Chondrocyte (in vitro differentiated cells): ENCODE measurements at regions not wholly inside any gene's neighbourhood (a gene's known extent, or its start where the extent isn't known, plus 50 kb on each side); places are given as distances from the start of the nearest gene placed in this dataset.

ENCODE experiments used
- DNase-seq: peaks from one replicate; pipeline ENCODE4 v3.0.0; 2021; ENCODE audit warnings: mixed read lengths, low spot score
- H3K27ac Mint-ChIP-seq: one replicate; pipeline ENCODE4 v1.8.0; 2021; ENCODE audit warnings: mild to moderate bottlenecking, moderate library complexity, mixed read lengths; ENCODE audit not compliant: unreplicated experiment
- H3K27me3 Mint-ChIP-seq: 2 replicates; pipeline ENCODE4 v1.8.0; 2021; ENCODE audit warnings: low read depth, mixed read lengths
- H3K36me3 Mint-ChIP-seq: 2 replicates; pipeline ENCODE4 v1.8.0; 2021; ENCODE audit warnings: low read depth, mixed read lengths
- H3K4me1 Mint-ChIP-seq: 2 replicates; pipeline ENCODE4 v1.8.0; 2021; ENCODE audit warnings: low read depth, mild to moderate bottlenecking, mixed read lengths
- H3K4me3 Mint-ChIP-seq: one replicate; pipeline ENCODE4 v1.8.0; 2021; ENCODE audit warnings: mild to moderate bottlenecking, moderate library complexity, mixed read lengths; ENCODE audit not compliant: unreplicated experiment
- H3K9me3 Mint-ChIP-seq: 2 replicates; pipeline ENCODE4 v1.8.0; 2021; ENCODE audit warnings: low read depth, mixed read lengths
- CTCF ChIP-seq: fragments of 200-600 bp; sonication (generic); IDR thresholded peaks from 2 replicates; pipeline ENCODE4 v1.5.0; 2021; ENCODE audit warnings: antibody characterized with exemption, mild to moderate bottlenecking, moderate library complexity

GRCh38 chr5:124257048-124257447 lies 489.4 kb downstream of the ZNF608 start:
- peaks cover 11% of the 10 kb centered on the region for H3K4me1 Mint-ChIP-seq
- TF ChIP-seq CTCF = no peak
- H3K9me3 Mint-ChIP-seq = peaks cover 11% of the 10 kb centered on the region
- H3K4me3 Mint-ChIP-seq = no peak overlapping the region
- DNase-seq = no peak
- no peak overlapping the region for H3K27ac Mint-ChIP-seq
- H3K27me3 Mint-ChIP-seq = no peaks in the 10 kb centered on the region
- no peaks in the 10 kb centered on the region for H3K36me3 Mint-ChIP-seq

DNA sequence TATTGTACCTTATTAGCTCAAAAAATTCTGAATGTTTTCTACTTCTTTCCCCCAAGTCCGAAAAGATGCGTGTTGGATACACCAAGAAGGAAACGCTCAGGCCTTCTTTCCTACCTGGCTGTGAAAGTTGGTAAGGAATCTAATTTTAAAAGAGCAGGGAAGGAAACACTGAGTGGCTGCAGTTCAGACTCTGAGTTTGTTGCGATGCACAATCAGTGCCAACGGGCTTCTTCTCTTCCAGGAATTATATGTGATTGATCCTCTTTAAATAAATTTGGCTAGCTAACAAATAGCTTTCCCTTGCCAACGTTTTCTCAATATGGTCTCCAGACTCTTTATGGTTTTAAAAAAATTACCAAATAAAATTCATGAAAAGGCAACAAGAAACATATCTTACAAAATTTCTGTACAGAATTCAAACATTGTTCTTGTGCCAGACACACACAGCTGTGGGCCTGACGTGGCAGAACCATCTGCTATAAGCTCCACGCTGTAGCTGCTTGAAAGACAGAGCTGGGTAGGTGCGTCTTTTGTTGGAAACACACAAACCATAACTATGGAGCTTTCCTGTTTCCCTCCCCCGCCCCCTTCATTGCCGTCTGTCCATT lies 493.1 kb downstream of the ZNF608 start:
- Mint-ChIP-seq H3K36me3 (no peaks in the 10 kb centered on the region), H3K4me1 (peaks cover 18% of the 10 kb centered on the region), H3K27ac (no peak overlapping the region), H3K4me3 (no peak overlapping the region), H3K9me3 (peaks cover 13% of the 10 kb centered on the region), H3K27me3 (no peaks in the 10 kb centered on the region)
- TF ChIP-seq CTCF = no peak
- DNase-seq = no peak

GRCh38 chr5:124252747-124253146 lies 493.7 kb downstream of the ZNF608 start:
- no peaks in the 10 kb centered on the region for H3K27me3 Mint-ChIP-seq
- H3K4me3 Mint-ChIP-seq = no peak overlapping the region
- peaks cover 16% of the 10 kb centered on the region for H3K9me3 Mint-ChIP-seq
- no peak for TF ChIP-seq CTCF
- DNase-seq = no peak
- no peak overlapping the region for H3K27ac Mint-ChIP-seq
- H3K36me3 Mint-ChIP-seq = no peaks in the 10 kb centered on the region
- peaks cover 18% of the 10 kb centered on the region for H3K4me1 Mint-ChIP-seq

DNA sequence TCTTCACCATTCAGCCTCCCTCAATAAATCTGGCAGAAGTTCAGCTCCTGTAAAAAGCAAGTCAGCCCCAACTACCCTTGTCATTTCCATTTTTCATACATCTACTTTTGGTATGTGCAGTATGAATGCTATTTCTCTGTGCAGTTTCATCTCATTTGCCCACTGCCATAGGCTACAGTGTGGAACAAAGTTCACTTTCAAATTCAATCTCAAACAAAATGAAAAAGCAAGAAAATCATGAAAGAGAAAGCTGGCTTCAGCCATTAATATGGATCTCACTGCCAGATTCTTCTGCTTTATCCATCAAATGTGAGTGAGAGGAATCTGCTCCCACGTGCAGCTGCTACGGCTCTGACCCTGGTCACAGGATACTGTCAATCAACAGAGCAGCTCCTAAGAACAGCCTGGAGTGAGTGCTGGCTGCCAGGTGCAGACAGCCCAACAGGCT lies 494.2 kb downstream of the ZNF608 start:
- no peak for DNase-seq
- peak overlapping the region; percentile 41 for H3K27ac Mint-ChIP-seq
- no peaks in the 10 kb centered on the region for H3K27me3 Mint-ChIP-seq
- no peak overlapping the region for H3K4me3 Mint-ChIP-seq
- TF ChIP-seq CTCF = no peak
- H3K4me1 Mint-ChIP-seq = peaks cover 18% of the 10 kb centered on the region
- H3K9me3 Mint-ChIP-seq = peaks cover 20% of the 10 kb centered on the region
- H3K36me3 Mint-ChIP-seq = no peaks in the 10 kb centered on the region

DNA sequence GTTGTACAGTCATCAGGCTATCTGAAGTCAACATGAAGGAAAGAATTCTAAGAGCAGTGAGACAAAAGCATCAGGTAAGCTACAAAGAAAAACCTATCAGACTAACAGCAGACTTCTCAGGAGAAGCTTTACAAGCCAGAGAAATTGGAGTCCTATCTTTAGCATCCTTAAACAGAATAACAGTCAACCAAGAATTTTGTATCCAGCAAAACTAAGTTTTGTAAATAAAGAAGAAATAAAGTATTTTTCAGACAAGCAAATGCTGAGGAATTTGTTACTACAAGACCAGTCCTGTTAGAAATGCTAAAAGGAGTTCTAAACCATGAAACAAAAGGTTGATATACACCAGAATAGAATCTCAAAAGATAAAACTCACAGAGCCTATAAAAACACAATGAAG lies 501.2 kb downstream of the ZNF608 start:
- H3K4me3 Mint-ChIP-seq = no peak overlapping the region
- DNase-seq = no peak
- H3K36me3 Mint-ChIP-seq = peaks cover 3% of the 10 kb centered on the region
- H3K9me3 Mint-ChIP-seq = peaks cover 39% of the 10 kb centered on the region
- no peaks in the 10 kb centered on the region for H3K27me3 Mint-ChIP-seq
- H3K4me1 Mint-ChIP-seq = no peaks in the 10 kb centered on the region
- no peak overlapping the region for H3K27ac Mint-ChIP-seq
- TF ChIP-seq CTCF = no peak
